A204.1 (cell line): ENCODE measurements at regions not wholly inside any gene's neighbourhood (a gene's known extent, or its start where the extent isn't known, plus 50 kb on each side); places are given as distances from the start of the nearest gene placed in this dataset.

Source experiments
- FAIRE-seq: peaks from 2 replicates; lab custom pipeline; 2012; peaks lifted over from hg19 to GRCh38; lab: Jason Lieb, UNC

GRCh38 chr12:90124289-90124688 lies 415.7 kb upstream of the ATP2B1 start:
- no peak for FAIRE-seq

GRCh38 chr12:90122681-90123080 lies 414.0 kb upstream of the ATP2B1 start:
- no peak for FAIRE-seq

GRCh38 chr12:90120627-90121026 lies 412.0 kb upstream of the ATP2B1 start:
- FAIRE-seq = no peak

- FAIRE-seq = no peak
These were observed 404.0 kb upstream of the ATP2B1 start for GRCh38 chr12:90112666-90113065.

- no peak for FAIRE-seq
These were observed 403.3 kb upstream of the ATP2B1 start for GRCh38 chr12:90111791-90112580.

- no peak for FAIRE-seq
These were observed 397.9 kb upstream of the ATP2B1 start for GRCh38 chr12:90106568-90106967.

GRCh38 chr12:90102957-90103652 lies 394.5 kb upstream of the ATP2B1 start:
- no peak for FAIRE-seq

GRCh38 chr12:90100579-90100978 lies 391.9 kb upstream of the ATP2B1 start:
- FAIRE-seq = no peak

- no peak for FAIRE-seq
These were observed 390.6 kb upstream of the ATP2B1 start for GRCh38 chr12:90099288-90099687.

GRCh38 chr12:90098132-90098779 lies 389.6 kb upstream of the ATP2B1 start:
- no peak for FAIRE-seq

- FAIRE-seq = no peak
These were observed 383.2 kb upstream of the ATP2B1 start for GRCh38 chr12:90091809-90092208.

GRCh38 chr12:90090929-90091651 lies 382.5 kb upstream of the ATP2B1 start:
- FAIRE-seq = no peak

GRCh38 chr12:90086281-90086680 lies 377.6 kb upstream of the ATP2B1 start:
- no peak for FAIRE-seq

GRCh38 chr12:90085494-90086274 lies 377.0 kb upstream of the ATP2B1 start:
- no peak for FAIRE-seq

GRCh38 chr12:90084018-90084417 lies 375.4 kb upstream of the ATP2B1 start:
- FAIRE-seq = no peak

- no peak for FAIRE-seq
These were observed 372.0 kb upstream of the ATP2B1 start for GRCh38 chr12:90080616-90081015.

- no peak for FAIRE-seq
These were observed 371.0 kb upstream of the ATP2B1 start for GRCh38 chr12:90079529-90080210.

GRCh38 chr12:90078344-90078743 lies 369.7 kb upstream of the ATP2B1 start:
- FAIRE-seq = no peak

GRCh38 chr12:90077756-90078155 lies 369.1 kb upstream of the ATP2B1 start:
- FAIRE-seq = no peak

- no peak for FAIRE-seq
These were observed 368.2 kb upstream of the ATP2B1 start for GRCh38 chr12:90076851-90077319.

- no peak for FAIRE-seq
These were observed 367.0 kb upstream of the ATP2B1 start for GRCh38 chr12:90075685-90076084.
